Spinal cord (tissue), 10 donors: ENCODE measurements at regions not wholly inside any gene's neighbourhood (a gene's known extent, or its start where the extent isn't known, plus 50 kb on each side); places are given as distances from the start of the nearest gene placed in this dataset. TPM values are rescaled to one million over a fixed set of nuclear protein-coding genes. Genes with fewer than 3 reads are reported as not detected.
"Not testable (repeated sequence)": the region's sequence is repeated elsewhere in the genome, so short reads cannot be mapped to it uniquely, and the experiment has no call there.

Experiments used
- DNase-seq, 6 donors: peaks; one replicate each; pipeline versions ENCODE4 v3.0.0 to v3.0.0-alpha.2; 2013 to 2015; ENCODE audit warnings: low spot score in 6 of 6, low read depth in 4 of 6
- H3K27ac ChIP-seq: one replicate; pipeline ENCODE4 v1.5.1; 2013; ENCODE audit warnings: low read depth, low read length, control low read depth
- H3K27me3 ChIP-seq: one replicate; pipeline ENCODE4 v1.6.1; 2013; ENCODE audit warnings: low read length; ENCODE audit not compliant: control insufficient read depth, insufficient read depth
- H3K36me3 ChIP-seq: one replicate; pipeline ENCODE4 v1.6.1; 2013; ENCODE audit warnings: low read length; ENCODE audit not compliant: control insufficient read depth, insufficient read depth
- H3K4me1 ChIP-seq: one replicate; pipeline ENCODE4 v1.6.1; 2013; ENCODE audit warnings: low read length; ENCODE audit not compliant: control insufficient read depth, insufficient read depth
- H3K4me3 ChIP-seq: one replicate; pipeline ENCODE4 v1.5.1; 2013; ENCODE audit warnings: low read depth, low read length, control low read depth
- H3K9me3 ChIP-seq: one replicate; pipeline ENCODE4 v1.6.1; 2013; ENCODE audit warnings: low read length; ENCODE audit not compliant: control insufficient read depth, insufficient read depth
- WGBS: methylation state at CpG from one replicate; pipeline ENCODE4 v1.1.5; 2013; ENCODE audit warnings: missing lambda C conversion rate; ENCODE audit not compliant: insufficient coverage; 5-methylcytosine and 5-hydroxymethylcytosine counted together
- small RNA-seq: library from RNA; depleted of rRNA; stranded (forward); fragments of <200 nt; gene quantifications from one replicate; pipeline ENCODE3, GENCODE V24; 2014; ENCODE audit warnings: low replicate concordance
- donor health status: healthy.

- H3K4me1 ChIP-seq: no peaks in the 10 kb centered on the region
- H3K36me3 ChIP-seq: no peaks in the 10 kb centered on the region
- 20% methylated on average over 1 of the region's 2 CpGs for WGBS
- no peak overlapping the region for H3K4me3 ChIP-seq
- no peaks in the 10 kb centered on the region for H3K27me3 ChIP-seq
- H3K9me3 ChIP-seq: no peaks in the 10 kb centered on the region
- H3K27ac ChIP-seq: no peak overlapping the region
- DNase-seq: peak in 3 of 6 donors; percentile 0 to 10 (median 3)
Observed at GRCh38 chrX:126489116-126489695, 63.4 kb downstream of the DCAF12L1 start.

GRCh38 chrX:126485409-126485808, 67.2 kb downstream of the DCAF12L1 start:
- H3K27ac ChIP-seq: no peak overlapping the region
- no peak for DNase-seq
- H3K36me3 ChIP-seq: no peaks in the 10 kb centered on the region
- H3K4me3 ChIP-seq: no peak overlapping the region
- H3K27me3 ChIP-seq: no peaks in the 10 kb centered on the region
- H3K9me3 ChIP-seq: peaks cover 2% of the 10 kb centered on the region
- H3K4me1 ChIP-seq: no peaks in the 10 kb centered on the region
- 50% methylated on average over 1 of the region's 1 CpG for WGBS

DNA sequence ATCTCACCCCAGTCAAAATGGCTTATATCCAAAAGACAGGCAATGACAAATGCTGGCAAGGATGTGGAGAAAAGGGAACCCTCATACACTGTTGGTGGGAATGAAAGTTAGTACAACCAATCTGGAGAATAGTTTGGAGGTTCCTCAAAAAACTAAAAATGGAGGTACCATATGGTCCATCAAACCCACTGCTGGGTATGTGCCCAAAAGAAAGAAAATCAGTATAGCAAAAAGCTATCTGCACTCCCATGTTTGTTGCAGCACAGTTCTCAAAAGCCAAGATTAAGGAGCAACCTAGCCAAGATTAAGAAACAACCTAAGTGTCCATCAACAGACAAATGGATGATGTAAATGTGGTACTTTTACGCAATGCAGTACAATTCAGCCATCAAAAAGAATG, 70.7 kb downstream of the DCAF12L1 start:
- H3K4me3 ChIP-seq: no peak overlapping the region
- DNase-seq: peak in 1 of 6 donors; percentile 63
- peaks cover 2% of the 10 kb centered on the region for H3K9me3 ChIP-seq
- no peak overlapping the region for H3K27ac ChIP-seq
- no peaks in the 10 kb centered on the region for H3K36me3 ChIP-seq
- no CpG with 5 or more reads among the region's 1 CpG for WGBS
- no peaks in the 10 kb centered on the region for H3K4me1 ChIP-seq
- no peaks in the 10 kb centered on the region for H3K27me3 ChIP-seq

- DNase-seq, H3K27me3 ChIP-seq, H3K9me3 ChIP-seq, H3K36me3 ChIP-seq, H3K4me3 ChIP-seq, H3K4me1 ChIP-seq, H3K27ac ChIP-seq: not testable (repeated sequence)
- WGBS: 71% methylated on average over 22 of the region's 29 CpGs
Observed at GRCh38 chrX:126459896-126460826, 92.5 kb downstream of the DCAF12L1 start.

GRCh38 chrX:126456136-126456535, 96.5 kb downstream of the DCAF12L1 start:
- no peak overlapping the region for H3K27ac ChIP-seq
- no peak for DNase-seq
- H3K27me3 ChIP-seq: no peaks in the 10 kb centered on the region
- no peak overlapping the region for H3K4me3 ChIP-seq
- WGBS: 86% methylated on average over 1 of the region's 1 CpG
- H3K9me3 ChIP-seq: no peaks in the 10 kb centered on the region
- no peaks in the 10 kb centered on the region for H3K36me3 ChIP-seq
- H3K4me1 ChIP-seq: no peaks in the 10 kb centered on the region

DNA sequence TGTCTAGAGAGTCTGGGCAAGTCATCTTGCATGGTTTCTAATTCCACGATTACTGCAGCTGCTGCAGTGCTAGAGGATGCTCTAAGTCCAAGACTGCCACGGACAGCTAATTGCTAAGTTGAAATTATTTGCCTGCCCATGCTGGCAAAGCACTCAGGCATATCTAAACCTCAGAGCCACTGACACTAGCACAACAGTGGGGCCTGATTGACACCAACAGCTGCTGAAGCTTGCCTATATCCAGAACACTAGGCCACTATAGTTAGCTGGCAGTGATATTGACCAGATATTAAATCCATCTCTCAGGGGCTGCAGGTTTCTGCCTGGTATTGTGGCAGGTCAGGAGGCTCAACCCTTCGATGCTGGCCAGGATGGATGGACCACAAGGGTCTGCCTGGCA, 103.9 kb downstream of the DCAF12L1 start:
- Histone ChIP-seq H3K36me3 (no peaks in the 10 kb centered on the region), H3K27ac (no peak overlapping the region), H3K4me3 (no peak overlapping the region), H3K27me3 (no peaks in the 10 kb centered on the region), H3K4me1 (no peaks in the 10 kb centered on the region), H3K9me3 (no peaks in the 10 kb centered on the region)
- WGBS: 54% methylated on average over 3 of the region's 3 CpGs
- DNase-seq: no peak

Small RNAs in the stretch of these regions (small RNA-seq; reads per million reads assigned to genes)
- gene MTND4LP1: not detected
